Activated CD4-positive, alpha-beta memory T cell treated with anti-CD3 and anti-CD28 coated beads for 36 hours (primary cell): ENCODE measurements at regions not wholly inside any gene's neighbourhood (a gene's known extent, or its start where the extent isn't known, plus 50 kb on each side); places are given as distances from the start of the nearest gene placed in this dataset.

Experiments
- CTCF ChIA-PET: fragments of 350-600 bp; sonication (Branson Sonifier 250); formaldehyde crosslinking; loops from one replicate; lab custom pipeline; 2021; ENCODE audit warnings: antibody characterized with exemption, inconsistent platforms; lab: Charles Lee
- POLR2A ChIA-PET: fragments of 350-600 bp; sonication (Branson Sonifier 250); formaldehyde crosslinking; loops from one replicate; lab custom pipeline; 2021; ENCODE audit warnings: antibody characterized with exemption; lab: Charles Lee
- DNase-seq: peaks from one replicate; pipeline ENCODE4 v3.0.0-alpha.2; 2020
- H3K27ac Mint-ChIP-seq: one replicate; pipeline ENCODE4 v1.8.0; 2021; ENCODE audit warnings: mixed read lengths
- H3K27me3 Mint-ChIP-seq: one replicate; pipeline ENCODE4 v1.8.0; 2021; ENCODE audit warnings: mixed read lengths
- H3K36me3 Mint-ChIP-seq: one replicate; pipeline ENCODE4 v1.8.0; 2021; ENCODE audit warnings: mixed read lengths
- H3K4me1 Mint-ChIP-seq: one replicate; pipeline ENCODE4 v1.8.0; 2021; ENCODE audit warnings: low read depth, mixed read lengths
- H3K4me3 Mint-ChIP-seq: one replicate; pipeline ENCODE4 v1.8.0; 2021; ENCODE audit warnings: mild to moderate bottlenecking, mixed read lengths
- H3K9me3 Mint-ChIP-seq: one replicate; pipeline ENCODE4 v1.8.0; 2021; ENCODE audit warnings: mixed read lengths
- intact Hi-C: fragments of 100-400 bp; cut with micrococcal nuclease; formaldehyde crosslinking; loops from one replicate; pipeline ENCODE4 v1.15.1; 2023

- Mint-ChIP-seq H3K27me3 (no peaks in the 10 kb centered on the region), H3K4me3 (no peak overlapping the region), H3K4me1 (no peaks in the 10 kb centered on the region), H3K9me3 (peaks cover 3% of the 10 kb centered on the region), H3K27ac (no peak overlapping the region), H3K36me3 (no peaks in the 10 kb centered on the region)
- ChIA-PET POLR2A (no interaction called here), CTCF (no interaction called here)
- intact Hi-C loops: no loop called here
- no peak for DNase-seq
These were observed 72.3 kb upstream of the COL11A1 start for GRCh38 chr1:103180660-103181059.

GRCh38 chr1:103177108-103177775 lies 68.9 kb upstream of the COL11A1 start:
- intact Hi-C loops: no loop called here
- Mint-ChIP-seq H3K36me3 (no peaks in the 10 kb centered on the region), H3K9me3 (peaks cover 3% of the 10 kb centered on the region), H3K4me1 (no peaks in the 10 kb centered on the region), H3K27me3 (no peaks in the 10 kb centered on the region), H3K4me3 (no peak overlapping the region), H3K27ac (no peak overlapping the region)
- POLR2A ChIA-PET: no interaction called here
- no peak for DNase-seq
- CTCF ChIA-PET: no interaction called here

GRCh38 chr1:103171041-103171590 lies 62.8 kb upstream of the COL11A1 start:
- CTCF ChIA-PET: no interaction called here
- no peaks in the 10 kb centered on the region for H3K36me3 Mint-ChIP-seq

DNA sequence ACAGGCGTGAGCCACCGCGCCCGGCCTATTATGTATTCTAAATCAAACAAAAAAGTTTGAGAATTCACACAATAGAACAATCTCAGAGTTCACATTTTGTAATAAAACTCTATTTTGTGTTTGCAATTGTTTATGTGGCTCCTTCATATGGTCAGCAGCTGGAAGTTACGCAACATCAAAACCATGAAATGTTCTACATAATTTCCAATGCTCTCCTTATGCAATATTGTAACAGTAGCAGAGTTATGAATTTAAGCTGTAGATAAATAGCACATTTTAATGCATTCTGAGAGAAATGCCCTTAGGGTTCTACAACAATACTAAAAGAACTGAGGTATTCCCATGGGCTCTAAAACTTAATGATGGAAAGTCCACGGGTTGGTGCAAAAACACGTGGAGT lies 62.3 kb upstream of the COL11A1 start:
- intact Hi-C loops: no loop called here

More at GRCh38 chr1:103171041-103171590, 62.8 kb upstream of the COL11A1 start:
- Mint-ChIP-seq H3K4me3 (no peak overlapping the region), H3K4me1 (no peaks in the 10 kb centered on the region), H3K27me3 (no peaks in the 10 kb centered on the region), H3K9me3 (peaks cover 6% of the 10 kb centered on the region), H3K27ac (no peak overlapping the region)
- DNase-seq: no peak
- intact Hi-C loops: no loop called here
- POLR2A ChIA-PET: no interaction called here

GRCh38 chr1:103162360-103162759 lies 54.0 kb upstream of the COL11A1 start:
- Mint-ChIP-seq H3K27me3 (no peaks in the 10 kb centered on the region), H3K4me3 (no peak overlapping the region), H3K4me1 (no peaks in the 10 kb centered on the region), H3K9me3 (peaks cover 8% of the 10 kb centered on the region), H3K27ac (no peak overlapping the region), H3K36me3 (no peaks in the 10 kb centered on the region)
- DNase-seq: no peak
- CTCF ChIA-PET: no interaction called here
- intact Hi-C loops: no loop called here
- POLR2A ChIA-PET: no interaction called here

More for the DNA sequence above, 62.3 kb upstream of the COL11A1 start:
- POLR2A ChIA-PET: no interaction called here
- no peaks in the 10 kb centered on the region for H3K4me1 Mint-ChIP-seq
- DNase-seq: no peak
- H3K4me3 Mint-ChIP-seq: no peak overlapping the region
- CTCF ChIA-PET: no interaction called here
- H3K36me3 Mint-ChIP-seq: no peaks in the 10 kb centered on the region
- H3K9me3 Mint-ChIP-seq: peaks cover 9% of the 10 kb centered on the region
- H3K27ac Mint-ChIP-seq: no peak overlapping the region
- no peaks in the 10 kb centered on the region for H3K27me3 Mint-ChIP-seq

DNA sequence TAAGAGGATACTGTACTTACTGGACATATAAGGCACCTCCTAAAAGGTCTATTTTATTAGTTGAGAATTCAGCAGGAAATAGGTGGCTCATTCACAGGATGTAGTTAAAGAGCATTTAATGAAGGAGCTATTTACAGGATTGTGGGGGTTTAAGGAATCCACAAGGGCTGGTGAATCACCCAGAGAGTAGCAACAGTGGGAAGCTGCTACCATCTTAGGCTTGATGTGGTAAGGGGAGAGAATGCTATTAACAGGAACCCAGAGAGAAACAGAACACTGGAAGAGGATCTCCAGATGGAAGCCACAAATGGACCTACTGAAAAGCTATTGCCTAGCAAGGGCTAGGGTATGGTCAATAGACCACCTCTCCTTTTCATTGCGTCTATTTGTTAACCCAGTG lies 52.0 kb upstream of the COL11A1 start:
- ChIA-PET CTCF (no interaction called here), POLR2A (no interaction called here)
- no peaks in the 10 kb centered on the region for H3K4me1 Mint-ChIP-seq
- no peaks in the 10 kb centered on the region for H3K27me3 Mint-ChIP-seq
- DNase-seq: no peak
- no peak overlapping the region for H3K4me3 Mint-ChIP-seq
- peaks cover 2% of the 10 kb centered on the region for H3K9me3 Mint-ChIP-seq
- intact Hi-C loops: no loop called here
- no peak overlapping the region for H3K27ac Mint-ChIP-seq
- H3K36me3 Mint-ChIP-seq: no peaks in the 10 kb centered on the region
